CD14-positive monocyte (primary cell): ENCODE measurements at regions not wholly inside any gene's neighbourhood (a gene's known extent, or its start where the extent isn't known, plus 50 kb on each side); places are given as distances from the start of the nearest gene placed in this dataset.

Experiments
- DNase-seq, 3 donors: peaks; one replicate each; pipeline ENCODE4 v3.0.0-alpha.2; 2011 to 2022
- H2AFZ ChIP-seq: 2 replicates; pipeline ENCODE4 v1.6.0; 2012; ENCODE audit warnings: mild to moderate bottlenecking, low read depth, low read length, inconsistent platforms; ENCODE audit not compliant: insufficient read depth, poor library complexity, severe bottlenecking
- H3K27ac ChIP-seq, 2 donors: 1 replicate in 1 of 2; 2 replicates in 1 of 2; pipeline ENCODE4 v1.5.1; 2012 to 2013; ENCODE audit warnings: low read length in 2 of 2, control low read depth in 1 of 2, inconsistent platforms in 1 of 2, low read depth in 1 of 2, mild to moderate bottlenecking in 1 of 2
- H3K27me3 ChIP-seq, 2 donors: one replicate each; pipeline versions ENCODE4 v1.6.0 to v1.6.1; 2011 to 2013; ENCODE audit warnings: low read length in 2 of 2; ENCODE audit not compliant: control insufficient read depth in 2 of 2, insufficient read depth in 2 of 2
- H3K36me3 ChIP-seq, 2 donors: replicated peaks in 1 of 2; 1 replicate in 1 of 2; 2 replicates in 1 of 2; pipeline versions ENCODE4 v1.5.1 to v1.6.1; 2012 to 2013; ENCODE audit warnings: low read length in 2 of 2, control low read depth in 1 of 2, inconsistent platforms in 1 of 2, mild to moderate bottlenecking in 1 of 2; ENCODE audit not compliant: insufficient read depth in 2 of 2, control insufficient read depth in 1 of 2
- H3K4me1 ChIP-seq, 2 donors: 1 replicate in 1 of 2; 2 replicates in 1 of 2; pipeline versions ENCODE4 v1.5.1 to v1.6.1; 2012 to 2013; ENCODE audit warnings: low read length in 2 of 2, control low read depth in 1 of 2, inconsistent platforms in 1 of 2, mild to moderate bottlenecking in 1 of 2, moderate library complexity in 1 of 2; ENCODE audit not compliant: insufficient read depth in 2 of 2, control insufficient read depth in 1 of 2
- H3K4me2 ChIP-seq: replicated peaks from 2 replicates; pipeline ENCODE3; 2012; ENCODE audit warnings: low read length, moderate library complexity, mild to moderate bottlenecking; ENCODE audit not compliant: poor library complexity, severe bottlenecking; ENCODE audit errors: extremely low read depth
- H3K4me3 ChIP-seq, 3 experiments: fragments of 200-600 bp in 1 of 3; sonication (generic) in 1 of 3; replicated peaks in 1 of 3; 1 replicate in 2 of 3; 2 replicates in 1 of 3; pipeline ENCODE4 v1.5.1; 2011 to 2013; ENCODE audit warnings: low read length in 3 of 3, mild to moderate bottlenecking in 3 of 3, control low read depth in 2 of 3, low read depth in 2 of 3, inconsistent platforms in 1 of 3, moderate library complexity in 1 of 3
- H3K79me2 ChIP-seq: 2 replicates; pipeline ENCODE4 v1.6.0; 2012; ENCODE audit warnings: mild to moderate bottlenecking, control low read depth, inconsistent platforms, low read length, moderate library complexity; ENCODE audit not compliant: insufficient read depth
- H3K9ac ChIP-seq: 2 replicates; pipeline ENCODE4 v1.6.0; 2017; ENCODE audit warnings: low read length, mild to moderate bottlenecking; ENCODE audit not compliant: insufficient read depth, poor library complexity, severe bottlenecking
- H3K9me3 ChIP-seq, 2 donors: replicated peaks in 1 of 2; 1 replicate in 1 of 2; 2 replicates in 1 of 2; pipeline versions ENCODE4 v1.5.1 to v1.6.1; 2012 to 2013; ENCODE audit warnings: low read length in 2 of 2, control low read depth in 1 of 2; ENCODE audit not compliant: control insufficient read depth in 1 of 2, insufficient read depth in 1 of 2
- H4K20me1 ChIP-seq: 2 replicates; pipeline ENCODE4 v1.6.0; 2012; ENCODE audit warnings: mild to moderate bottlenecking, low read length, control low read depth, moderate library complexity; ENCODE audit not compliant: insufficient read depth
- H3K27ac Mint-ChIP-seq, 7 donors: one replicate each; pipeline ENCODE4 v1.8.0; 2020; ENCODE audit warnings: mild to moderate bottlenecking in 7 of 7, mixed read lengths in 7 of 7, moderate library complexity in 6 of 7, inconsistent platforms in 2 of 7
- H3K27me3 Mint-ChIP-seq, 3 donors: one replicate each; pipeline ENCODE4 v1.8.0; 2021 to 2022; ENCODE audit warnings: low read depth in 3 of 3, mild to moderate bottlenecking in 3 of 3, mixed read lengths in 3 of 3, moderate library complexity in 3 of 3, inconsistent platforms in 1 of 3
- H3K36me3 Mint-ChIP-seq, 2 donors: one replicate each; pipeline ENCODE4 v1.8.0; 2020; ENCODE audit warnings: mixed read lengths in 2 of 2, inconsistent platforms in 1 of 2, mild to moderate bottlenecking in 1 of 2
- H3K4me1 Mint-ChIP-seq: one replicate; pipeline ENCODE4 v1.8.0; 2020; ENCODE audit warnings: mild to moderate bottlenecking, mixed read lengths
- H3K4me3 Mint-ChIP-seq, 2 donors: one replicate each; pipeline ENCODE4 v1.8.0; 2020; ENCODE audit warnings: mild to moderate bottlenecking in 2 of 2, mixed read lengths in 2 of 2, moderate library complexity in 1 of 2
- H3K9me3 Mint-ChIP-seq, 7 donors: one replicate each; pipeline ENCODE4 v1.8.0; 2020 to 2022; ENCODE audit warnings: mixed read lengths in 7 of 7, mild to moderate bottlenecking in 6 of 7, moderate library complexity in 6 of 7, inconsistent platforms in 2 of 7
- CTCF ChIP-seq: fragments of 200-600 bp; IDR thresholded peaks from one replicate; pipeline ENCODE4 v1.8.0; 2022; ENCODE audit warnings: antibody characterized with exemption, mild to moderate bottlenecking
- WGBS: methylation state at CpG from one replicate; pipeline ENCODE4 v1.1.5; 2013; ENCODE audit warnings: missing lambda C conversion rate; ENCODE audit not compliant: insufficient coverage; 5-methylcytosine and 5-hydroxymethylcytosine counted together
- intact Hi-C, 2 donors: fragments of 100-400 bp; cut with micrococcal nuclease; formaldehyde crosslinking; loops; one replicate each; pipeline versions ENCODE4 v1.15.0 to v1.15.1; 2023

GRCh38 chr2:153595939-153596338, 117.4 kb upstream of the RPRM start:
- intact Hi-C loops = no loop called here
- H3K27ac Mint-ChIP-seq = no peak overlapping the region
- H3K4me3 Mint-ChIP-seq = no peak overlapping the region

GRCh38 chr2:153601812-153602211, 123.2 kb upstream of the RPRM start:
- Mint-ChIP-seq H3K36me3 (no peaks in the 10 kb centered on the region), H3K27ac (no peak overlapping the region), H3K27me3 (peaks cover 0 to 1% (median 0%) of the 10 kb centered on the region in 3 donors), H3K4me3 (no peak overlapping the region), H3K4me1 (no peaks in the 10 kb centered on the region), H3K9me3 (peaks cover 0 to 3% (median 0%) of the 10 kb centered on the region in 7 donors)
- no peak overlapping the region for H3K9ac ChIP-seq
- no peaks in the 10 kb centered on the region for H3K27me3 ChIP-seq
- no peaks in the 10 kb centered on the region for H3K9me3 ChIP-seq
- H3K4me1 ChIP-seq = no peaks in the 10 kb centered on the region
- no peaks in the 10 kb centered on the region for H3K36me3 ChIP-seq
- TF ChIP-seq CTCF = no peak
- no CpG with 5 or more reads among the region's 3 CpGs for WGBS
- no peak for DNase-seq
- H3K4me2 ChIP-seq = no peak overlapping the region
- no peaks in the 10 kb centered on the region for H3K79me2 ChIP-seq
- H3K27ac ChIP-seq = no peak overlapping the region
- no peak overlapping the region for H3K4me3 ChIP-seq
- H2AFZ ChIP-seq = no peak overlapping the region
- no peaks in the 10 kb centered on the region for H4K20me1 ChIP-seq
- intact Hi-C loops = no loop called here

More at GRCh38 chr2:153595939-153596338, 117.4 kb upstream of the RPRM start:
- no peak for DNase-seq
- H3K4me1 Mint-ChIP-seq = no peaks in the 10 kb centered on the region
- no peaks in the 10 kb centered on the region for H3K27me3 Mint-ChIP-seq
- no peak for TF ChIP-seq CTCF
- H3K9me3 Mint-ChIP-seq = peaks cover 0 to 8% (median 5%) of the 10 kb centered on the region in 7 donors
- no peaks in the 10 kb centered on the region for H3K79me2 ChIP-seq
- no peak overlapping the region for H3K27ac ChIP-seq
- H3K4me3 ChIP-seq = no peak overlapping the region
- no peaks in the 10 kb centered on the region for H3K27me3 ChIP-seq
- H3K36me3 ChIP-seq = no peaks in the 10 kb centered on the region
- H3K36me3 Mint-ChIP-seq = no peaks in the 10 kb centered on the region
- peaks cover 0 to 13% of the 10 kb centered on the region in 2 donors for H3K9me3 ChIP-seq
- no peaks in the 10 kb centered on the region for H3K4me1 ChIP-seq
- no peak overlapping the region for H3K4me2 ChIP-seq
- H2AFZ ChIP-seq = no peak overlapping the region
- H4K20me1 ChIP-seq = no peaks in the 10 kb centered on the region
- H3K9ac ChIP-seq = no peak overlapping the region
